AG04449 (cell line): ENCODE measurements at regions not wholly inside any gene's neighbourhood (a gene's known extent, or its start where the extent isn't known, plus 50 kb on each side); places are given as distances from the start of the nearest gene placed in this dataset.
A peak's percentile ranks its signal among the peaks of the same experiment; 100 is the strongest.

Experiments used
- CTCF ChIA-PET: fragments of 350-600 bp; formaldehyde crosslinking; extraction: SDS; loops from one replicate; lab custom pipeline; 2021; ENCODE audit warnings: antibody characterized with exemption; lab: Yijun Ruan, JAX
- POLR2A ChIA-PET: fragments of 400-600, 350-600 bp; formaldehyde crosslinking; extraction: SDS; loops from one replicate; lab custom pipeline; 2020; ENCODE audit warnings: antibody characterized with exemption, inconsistent platforms; lab: Yijun Ruan, JAX
- DNase-seq: peaks from one replicate; pipeline ENCODE4 v3.0.0-alpha.2; 2010; ENCODE audit warnings: low read depth, low spot score
- H3K4me3 ChIP-seq: 2 replicates; pipeline ENCODE4 v1.5.1; 2011; ENCODE audit warnings: low read depth, mild to moderate bottlenecking, control low read depth, low read length
- TF ChIP-seq, protein P1 (sequence below): IDR thresholded peaks from one replicate; pipeline ENCODE4 v1.5.1; 2011; ENCODE audit warnings: mild to moderate bottlenecking, moderate library complexity, low read length, control low read depth, inconsistent platforms; ENCODE audit not compliant: insufficient read depth; ENCODE audit errors: missing control alignments

DNA sequence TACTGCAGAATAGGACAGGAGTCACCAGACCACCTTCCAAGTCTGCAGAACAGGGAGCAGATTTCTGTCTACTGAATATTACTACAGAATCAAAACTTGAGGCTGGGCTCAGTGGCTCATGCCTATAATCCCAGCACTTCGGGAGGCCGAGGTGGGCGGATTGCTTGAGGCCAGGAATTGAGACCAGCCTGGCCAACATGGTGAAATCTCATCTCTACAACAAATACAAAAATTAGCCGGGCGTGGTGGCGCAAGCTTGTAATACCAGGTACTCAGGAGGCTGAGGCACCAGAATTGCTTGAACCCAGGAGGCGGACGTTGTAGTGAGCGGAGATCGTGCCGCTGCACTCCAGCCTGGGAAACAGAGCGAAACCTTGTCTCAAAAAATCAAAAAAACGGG is 710.8 kb upstream of the WWC1 start:
- ChIA-PET CTCF (interaction anchor here (1.7 to 2.2 kb wide), 2 partner anchors 390 to 639 kb away, joined by 4 to 10 read pairs; no protein-coding TSS in a partner anchor), POLR2A (interaction anchor here (0.7 kb wide), 1 partner anchor 488 kb away, joined by 3 read pairs; no protein-coding TSS in a partner anchor)
- DNase-seq, result no peak
- no peak overlapping the region for H3K4me3 ChIP-seq
- TF ChIP-seq, protein P1, sequence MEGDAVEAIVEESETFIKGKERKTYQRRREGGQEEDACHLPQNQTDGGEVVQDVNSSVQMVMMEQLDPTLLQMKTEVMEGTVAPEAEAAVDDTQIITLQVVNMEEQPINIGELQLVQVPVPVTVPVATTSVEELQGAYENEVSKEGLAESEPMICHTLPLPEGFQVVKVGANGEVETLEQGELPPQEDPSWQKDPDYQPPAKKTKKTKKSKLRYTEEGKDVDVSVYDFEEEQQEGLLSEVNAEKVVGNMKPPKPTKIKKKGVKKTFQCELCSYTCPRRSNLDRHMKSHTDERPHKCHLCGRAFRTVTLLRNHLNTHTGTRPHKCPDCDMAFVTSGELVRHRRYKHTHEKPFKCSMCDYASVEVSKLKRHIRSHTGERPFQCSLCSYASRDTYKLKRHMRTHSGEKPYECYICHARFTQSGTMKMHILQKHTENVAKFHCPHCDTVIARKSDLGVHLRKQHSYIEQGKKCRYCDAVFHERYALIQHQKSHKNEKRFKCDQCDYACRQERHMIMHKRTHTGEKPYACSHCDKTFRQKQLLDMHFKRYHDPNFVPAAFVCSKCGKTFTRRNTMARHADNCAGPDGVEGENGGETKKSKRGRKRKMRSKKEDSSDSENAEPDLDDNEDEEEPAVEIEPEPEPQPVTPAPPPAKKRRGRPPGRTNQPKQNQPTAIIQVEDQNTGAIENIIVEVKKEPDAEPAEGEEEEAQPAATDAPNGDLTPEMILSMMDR, result no peak

DNA sequence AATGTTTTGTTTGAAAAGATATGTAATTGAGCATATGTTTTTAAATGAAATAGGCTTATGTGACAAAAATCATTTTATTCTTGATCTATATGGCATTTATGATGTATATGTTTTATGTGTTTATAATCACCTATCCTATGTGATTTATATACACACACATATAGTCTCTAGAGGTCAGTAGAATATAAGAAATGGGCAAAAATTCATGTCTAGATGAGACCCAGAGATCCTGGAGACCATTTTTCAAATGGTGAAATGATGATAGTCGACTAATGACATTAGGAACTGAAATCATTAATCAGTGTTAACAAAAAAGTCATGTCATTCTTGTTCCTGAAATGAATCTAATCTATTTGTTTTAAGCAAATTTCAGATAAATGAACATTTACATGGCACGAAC is 709.2 kb upstream of the WWC1 start:
- DNase-seq, result no peak
- ChIA-PET CTCF (interaction anchor here (0.7 to 2.3 kb wide), 25 partner anchors 10 to 904 kb away, joined by 3 to 49 read pairs (median 3); partner anchors contain the start of gene RARS1), POLR2A (interaction anchor here (0.9 kb wide), 1 partner anchor 148 kb away, joined by 4 read pairs; no protein-coding TSS in a partner anchor)
- H3K4me3 ChIP-seq, result no peak overlapping the region
- TF ChIP-seq, protein P1, result peak; percentile 5

DNA sequence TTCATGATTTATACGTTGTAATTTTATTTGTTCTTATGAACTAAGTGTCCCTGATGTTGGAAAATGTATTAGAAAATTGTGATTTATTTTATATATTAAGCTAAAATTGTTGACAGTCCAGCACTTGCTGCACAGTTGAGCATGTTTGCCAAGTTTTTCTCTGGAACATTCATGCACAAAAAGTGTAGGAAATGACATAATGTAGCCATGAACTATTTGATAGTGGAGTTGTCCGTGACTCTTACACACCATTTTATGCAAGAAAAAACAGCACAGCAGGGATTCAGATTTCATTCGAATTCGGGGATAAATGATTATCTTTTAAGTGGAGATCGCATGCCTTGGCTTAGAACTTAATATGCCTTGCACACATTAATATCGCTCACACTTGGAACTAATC is 708.6 kb upstream of the WWC1 start:
- ChIA-PET POLR2A (interaction anchor here (0.7 to 0.9 kb wide), 2 partner anchors 147 to 912 kb away, joined by 4 to 5 read pairs; no protein-coding TSS in a partner anchor), CTCF (interaction anchor here (0.7 to 2.3 kb wide), 29 partner anchors 10 to 903 kb away, joined by 3 to 49 read pairs (median 3); partner anchors contain the start of gene RARS1)
- no peak for DNase-seq
- TF ChIP-seq, protein P1, result no peak
- no peak overlapping the region for H3K4me3 ChIP-seq

DNA sequence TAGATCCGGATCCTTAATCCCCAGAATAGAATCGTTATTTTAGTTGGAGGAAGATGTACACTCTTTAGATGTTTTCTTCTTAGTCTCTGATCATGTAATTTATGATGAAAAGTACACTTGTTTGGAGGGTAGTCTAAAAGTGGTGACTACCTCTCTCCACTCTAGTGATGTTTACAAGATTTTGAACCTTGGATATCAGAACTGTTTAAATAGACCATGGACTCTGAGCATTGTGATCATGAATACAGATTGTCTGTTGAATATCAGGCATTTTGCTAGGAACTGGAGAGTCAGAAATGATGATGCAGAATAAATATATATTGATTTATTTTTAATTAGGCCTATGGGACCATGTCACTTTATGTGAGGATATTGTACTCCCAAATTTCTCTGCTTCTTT is 706.3 kb upstream of the WWC1 start:
- TF ChIP-seq, protein P1, result no peak
- ChIA-PET CTCF (no interaction called here), POLR2A (no interaction called here)
- no peak overlapping the region for H3K4me3 ChIP-seq
- DNase-seq, result no peak

DNA sequence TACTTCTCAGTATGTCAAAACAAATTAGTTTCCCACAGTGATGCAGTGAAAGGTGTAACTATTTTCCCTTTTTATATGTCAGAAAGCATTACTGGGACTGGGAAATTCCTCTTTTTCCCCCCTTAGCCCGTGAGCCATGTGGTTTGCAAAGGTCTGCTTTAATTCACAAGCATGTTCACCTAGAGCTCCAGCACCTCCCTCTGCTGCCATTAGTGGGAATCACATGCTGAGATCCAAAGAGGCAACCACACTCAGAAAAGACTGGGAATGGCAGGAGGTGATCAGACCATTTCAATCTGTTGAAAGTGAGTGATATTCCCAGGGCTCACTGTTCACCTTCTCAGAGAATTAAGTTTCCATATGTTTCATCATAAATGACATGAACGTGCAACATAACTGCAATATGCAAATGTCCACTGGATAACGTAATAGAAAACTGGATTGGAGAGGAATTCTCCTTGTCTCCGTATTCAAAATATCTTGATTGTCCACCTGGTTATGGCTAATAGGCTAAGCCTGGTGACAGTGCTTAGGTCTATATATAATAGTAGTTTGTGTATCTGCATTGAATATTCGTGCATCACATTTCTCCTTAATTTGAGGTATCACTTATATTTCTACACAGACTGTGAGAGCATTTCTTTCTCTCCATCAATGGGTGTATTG is 703.5 kb upstream of the WWC1 start:
- POLR2A ChIA-PET, result no interaction called here
- no peak overlapping the region for H3K4me3 ChIP-seq
- no peak for DNase-seq
- CTCF ChIA-PET, result interaction anchor here (0.7 to 1.4 kb wide), 6 partner anchors 11 to 392 kb away, joined by 3 to 7 read pairs (median 4); no protein-coding TSS in a partner anchor
- TF ChIP-seq, protein P1, result peak; percentile 67

DNA sequence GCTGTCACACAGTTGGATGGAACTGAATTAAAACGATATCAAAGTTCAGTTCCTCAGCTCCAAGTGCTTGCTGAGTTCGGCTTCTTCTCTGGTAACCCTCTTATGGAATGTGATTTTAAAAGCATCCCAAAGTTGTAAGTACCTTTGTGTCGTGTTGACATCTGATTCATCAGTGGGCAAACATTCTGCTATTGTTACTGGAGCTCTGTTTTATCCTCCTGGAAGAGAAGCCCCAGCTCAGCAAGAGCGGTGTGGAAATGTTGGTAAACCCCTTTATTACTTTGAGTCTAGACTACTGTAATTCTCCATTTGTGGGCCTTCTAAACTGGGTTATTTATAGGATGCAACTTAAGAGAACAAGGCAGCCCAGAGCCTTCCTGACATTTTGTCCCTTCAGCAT is 699.3 kb upstream of the WWC1 start:
- POLR2A ChIA-PET, result no interaction called here
- no peak for DNase-seq
- CTCF ChIA-PET, result interaction anchor here (1.4 to 2.3 kb wide), 2 partner anchors 9 to 130 kb away, joined by 3 to 9 read pairs; no protein-coding TSS in a partner anchor
- H3K4me3 ChIP-seq, result no peak overlapping the region
- TF ChIP-seq, protein P1, result no peak
